GM21447 (cell line): ENCODE measurements at regions not wholly inside any gene's neighbourhood (a gene's known extent, or its start where the extent isn't known, plus 50 kb on each side); places are given as distances from the start of the nearest gene placed in this dataset.
"Not testable (repeated sequence)": the region's sequence is repeated elsewhere in the genome, so short reads cannot be mapped to it uniquely, and the experiment has no call there.

Experiments used
- ATAC-seq: cut with Tn5 transposase; IDR thresholded peaks from one replicate; pipeline ENCODE4 v1.9.1; 2021; ENCODE audit not compliant: unreplicated experiment

GRCh38 chr11:129763569-129763968, 52.1 kb upstream of the TMEM45B start:
- ATAC-seq = not testable (repeated sequence)

GRCh38 chr11:129764204-129764603, 51.4 kb upstream of the TMEM45B start:
- ATAC-seq = not testable (repeated sequence)
